ENCODE measurements at regions not wholly inside any gene's neighbourhood (a gene's known extent, or its start where the extent isn't known, plus 50 kb on each side); places are given as distances from the start of the nearest gene placed in this dataset.

GRCh38 chr18:78699499-78699898 is 280.1 kb upstream of the SALL3 start:
- intact Hi-C loops (cut with DNase I; ENCODE audit: low total_unique reads): no loop called here
- no peaks in the 10 kb centered on the region for H3K27me3 ChIP-seq
- TF ChIP-seq, protein P1, sequence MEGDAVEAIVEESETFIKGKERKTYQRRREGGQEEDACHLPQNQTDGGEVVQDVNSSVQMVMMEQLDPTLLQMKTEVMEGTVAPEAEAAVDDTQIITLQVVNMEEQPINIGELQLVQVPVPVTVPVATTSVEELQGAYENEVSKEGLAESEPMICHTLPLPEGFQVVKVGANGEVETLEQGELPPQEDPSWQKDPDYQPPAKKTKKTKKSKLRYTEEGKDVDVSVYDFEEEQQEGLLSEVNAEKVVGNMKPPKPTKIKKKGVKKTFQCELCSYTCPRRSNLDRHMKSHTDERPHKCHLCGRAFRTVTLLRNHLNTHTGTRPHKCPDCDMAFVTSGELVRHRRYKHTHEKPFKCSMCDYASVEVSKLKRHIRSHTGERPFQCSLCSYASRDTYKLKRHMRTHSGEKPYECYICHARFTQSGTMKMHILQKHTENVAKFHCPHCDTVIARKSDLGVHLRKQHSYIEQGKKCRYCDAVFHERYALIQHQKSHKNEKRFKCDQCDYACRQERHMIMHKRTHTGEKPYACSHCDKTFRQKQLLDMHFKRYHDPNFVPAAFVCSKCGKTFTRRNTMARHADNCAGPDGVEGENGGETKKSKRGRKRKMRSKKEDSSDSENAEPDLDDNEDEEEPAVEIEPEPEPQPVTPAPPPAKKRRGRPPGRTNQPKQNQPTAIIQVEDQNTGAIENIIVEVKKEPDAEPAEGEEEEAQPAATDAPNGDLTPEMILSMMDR (IDR thresholded peaks at IDR 0.05): no peak
- TF ChIP-seq POLR2A (IDR thresholded peaks at IDR 0.05): no peak
- WGBS, 2 donors: 74 to 77% methylated on average over 12 of the region's 12 CpGs
- no peak for DNase-seq
- H3K27ac ChIP-seq: no peak overlapping the region
- H3K4me1 ChIP-seq: no peaks in the 10 kb centered on the region
- no peaks in the 10 kb centered on the region for H3K36me3 ChIP-seq (ENCODE audit: low read depth, missing control alignments)
- no peaks in the 10 kb centered on the region for H3K9me3 ChIP-seq
- no peak overlapping the region for H3K4me3 ChIP-seq

DNA sequence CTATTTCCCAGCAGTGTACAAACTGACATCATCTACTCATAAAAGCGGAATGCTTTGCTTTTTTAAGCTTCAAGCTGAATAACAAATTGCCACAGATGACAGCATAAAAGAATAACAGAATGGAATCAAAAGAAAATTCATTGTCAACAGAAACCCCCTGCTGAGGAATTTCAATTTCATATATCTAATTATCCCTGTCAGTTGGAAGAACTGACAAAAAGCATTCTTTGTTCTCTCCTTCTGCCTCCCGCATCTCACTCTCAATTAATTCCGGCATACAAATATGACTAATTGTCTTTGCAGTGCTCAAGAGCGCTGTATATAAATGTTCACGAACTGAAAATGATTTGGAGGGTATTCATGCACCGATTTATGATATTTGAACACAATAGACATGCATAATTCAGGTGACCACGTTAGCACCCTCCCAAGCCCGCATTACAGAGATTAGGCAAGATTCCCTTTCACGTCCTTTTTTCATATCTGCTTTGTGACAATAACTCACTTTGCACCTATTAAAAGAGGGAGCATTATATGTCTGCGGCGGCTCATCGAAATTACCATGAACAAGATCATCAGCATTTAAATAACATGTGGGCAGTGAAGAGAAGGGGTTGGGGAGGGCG is 277.7 kb upstream of the SALL3 start:
- Histone ChIP-seq H3K27me3 (no peaks in the 10 kb centered on the region), H3K9me3 (no peaks in the 10 kb centered on the region), H3K27ac (no peak overlapping the region), H3K4me1 (no peaks in the 10 kb centered on the region), H3K4me3 (no peak overlapping the region), H3K36me3 (ENCODE audit: low read depth, missing control alignments) (no peaks in the 10 kb centered on the region)
- intact Hi-C loops (cut with DNase I; ENCODE audit: low total_unique reads): no loop called here
- 51 to 59% methylated on average over 13 of the region's 13 CpGs for WGBS, 2 donors
- TF ChIP-seq POLR2A (IDR thresholded peaks at IDR 0.05): no peak
- no peak for DNase-seq

- TF ChIP-seq POLR2A (IDR thresholded peaks at IDR 0.05): no peak
- TF ChIP-seq, protein P1 (IDR thresholded peaks at IDR 0.05): no peak
- Histone ChIP-seq H3K4me3 (no peak overlapping the region), H3K27ac (no peak overlapping the region), H3K36me3 (ENCODE audit: low read depth, missing control alignments) (no peaks in the 10 kb centered on the region), H3K27me3 (no peaks in the 10 kb centered on the region), H3K4me1 (no peaks in the 10 kb centered on the region), H3K9me3 (no peaks in the 10 kb centered on the region)
- 89 to 90% methylated on average over 26 of the region's 26 CpGs for WGBS, 2 donors
- intact Hi-C loops (cut with DNase I; ENCODE audit: low total_unique reads): no loop called here
- DNase-seq: no peak
Measured at GRCh38 chr18:78703291-78703690, 276.3 kb upstream of the SALL3 start.

GRCh38 chr18:78704971-78705461 is 274.6 kb upstream of the SALL3 start:
- no peak for TF ChIP-seq POLR2A (IDR thresholded peaks at IDR 0.05)
- TF ChIP-seq, protein P1 (IDR thresholded peaks at IDR 0.05): no peak
- no peaks in the 10 kb centered on the region for H3K27me3 ChIP-seq
- no peak overlapping the region for H3K4me3 ChIP-seq
- no peak for DNase-seq
- H3K9me3 ChIP-seq: no peaks in the 10 kb centered on the region
- intact Hi-C loops (cut with DNase I; ENCODE audit: low total_unique reads): no loop called here
- no peaks in the 10 kb centered on the region for H3K4me1 ChIP-seq
- H3K36me3 ChIP-seq (ENCODE audit: low read depth, missing control alignments): no peaks in the 10 kb centered on the region
- 76 to 78% methylated on average over 6 to 16 of the region's 16 CpGs for WGBS, 2 donors
- no peak overlapping the region for H3K27ac ChIP-seq

DNA sequence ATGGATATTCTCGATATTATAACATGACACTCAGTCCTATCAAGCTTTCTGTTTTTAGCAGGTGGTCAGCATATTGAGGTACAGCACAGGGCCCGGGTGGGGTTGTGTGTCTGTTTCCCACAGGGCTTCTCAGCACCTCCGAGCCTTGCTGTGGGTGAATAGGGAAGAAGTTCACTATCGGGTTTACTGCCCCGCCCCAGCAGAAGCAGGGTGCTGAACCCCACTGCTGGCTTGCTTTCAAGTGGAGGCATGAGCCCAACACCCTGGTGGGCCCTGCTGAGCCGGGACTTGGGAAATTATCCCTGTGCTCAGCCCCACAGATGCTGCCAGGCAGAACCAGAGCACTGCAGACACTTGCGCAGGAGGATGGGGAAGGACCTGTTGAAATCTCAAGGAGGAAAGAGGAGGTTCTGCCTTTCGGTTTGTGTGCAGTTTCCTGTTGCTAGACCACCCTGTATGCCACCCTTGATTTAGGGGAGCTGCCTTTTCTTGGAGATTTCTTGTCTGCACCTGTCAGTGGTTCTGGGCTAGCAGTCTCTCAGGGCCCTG is 270.3 kb upstream of the SALL3 start:
- intact Hi-C loops (cut with DNase I; ENCODE audit: low total_unique reads): no loop called here
- Histone ChIP-seq H3K27me3 (no peaks in the 10 kb centered on the region), H3K27ac (no peak overlapping the region), H3K36me3 (ENCODE audit: low read depth, missing control alignments) (no peaks in the 10 kb centered on the region), H3K4me3 (no peak overlapping the region), H3K4me1 (no peaks in the 10 kb centered on the region), H3K9me3 (no peaks in the 10 kb centered on the region)
- DNase-seq: no peak
- WGBS, 2 donors: 92 to 95% methylated on average over 8 of the region's 8 CpGs
- no peak for TF ChIP-seq POLR2A (IDR thresholded peaks at IDR 0.05)
- TF ChIP-seq, protein P1 (IDR thresholded peaks at IDR 0.05): no peak
